ENCODE measurements at regions not wholly inside any gene's neighbourhood (a gene's known extent, or its start where the extent isn't known, plus 50 kb on each side); places are given as distances from the start of the nearest gene placed in this dataset.

DNA sequence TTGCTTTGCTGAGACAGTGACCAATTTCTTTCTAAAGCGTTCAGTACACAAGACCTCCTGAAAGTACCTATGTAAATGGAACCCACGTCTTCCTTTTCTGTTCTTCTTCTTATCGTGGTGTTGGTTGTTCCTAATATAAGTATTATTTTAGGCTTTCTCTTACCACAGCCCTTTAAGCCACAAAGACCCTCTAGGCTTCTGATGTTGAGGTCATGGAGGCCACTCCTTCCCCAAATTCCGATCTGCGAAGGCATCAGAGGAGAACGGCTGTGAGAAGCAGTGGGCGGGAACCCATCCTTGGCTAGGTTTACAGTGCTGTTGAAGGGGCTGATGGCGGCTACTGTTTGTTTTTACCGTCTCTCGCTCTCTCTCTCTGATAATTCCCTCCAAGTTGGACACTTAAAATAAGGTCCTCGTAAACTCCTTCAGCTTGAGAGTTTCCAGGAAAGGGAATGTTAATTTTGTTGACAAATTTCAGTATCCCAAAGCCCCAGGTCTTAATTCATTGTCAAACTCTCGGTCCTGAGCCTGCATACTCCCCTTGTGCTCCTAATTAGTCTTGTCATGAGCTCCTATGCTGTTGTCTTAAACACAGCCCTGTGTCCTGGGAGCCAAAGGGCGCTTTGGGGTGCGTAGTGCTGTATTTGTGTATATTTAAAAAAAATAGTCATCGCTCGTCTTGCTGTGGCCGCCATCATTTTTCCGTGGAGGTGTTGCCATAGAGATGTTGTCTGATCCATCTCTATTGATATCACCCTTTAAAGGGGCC, 178.8 kb downstream of the OPA1 start:
- DNase-seq, result no peak
- TF ChIP-seq, protein P1, sequence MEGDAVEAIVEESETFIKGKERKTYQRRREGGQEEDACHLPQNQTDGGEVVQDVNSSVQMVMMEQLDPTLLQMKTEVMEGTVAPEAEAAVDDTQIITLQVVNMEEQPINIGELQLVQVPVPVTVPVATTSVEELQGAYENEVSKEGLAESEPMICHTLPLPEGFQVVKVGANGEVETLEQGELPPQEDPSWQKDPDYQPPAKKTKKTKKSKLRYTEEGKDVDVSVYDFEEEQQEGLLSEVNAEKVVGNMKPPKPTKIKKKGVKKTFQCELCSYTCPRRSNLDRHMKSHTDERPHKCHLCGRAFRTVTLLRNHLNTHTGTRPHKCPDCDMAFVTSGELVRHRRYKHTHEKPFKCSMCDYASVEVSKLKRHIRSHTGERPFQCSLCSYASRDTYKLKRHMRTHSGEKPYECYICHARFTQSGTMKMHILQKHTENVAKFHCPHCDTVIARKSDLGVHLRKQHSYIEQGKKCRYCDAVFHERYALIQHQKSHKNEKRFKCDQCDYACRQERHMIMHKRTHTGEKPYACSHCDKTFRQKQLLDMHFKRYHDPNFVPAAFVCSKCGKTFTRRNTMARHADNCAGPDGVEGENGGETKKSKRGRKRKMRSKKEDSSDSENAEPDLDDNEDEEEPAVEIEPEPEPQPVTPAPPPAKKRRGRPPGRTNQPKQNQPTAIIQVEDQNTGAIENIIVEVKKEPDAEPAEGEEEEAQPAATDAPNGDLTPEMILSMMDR (IDR thresholded peaks at IDR 0.05), result no peak
- no peak for TF ChIP-seq POLR2A (IDR thresholded peaks at IDR 0.05)
- H3K27me3 ChIP-seq, result no peaks in the 10 kb centered on the region
- H3K36me3 ChIP-seq (ENCODE audit: low read depth, missing control alignments), result no peaks in the 10 kb centered on the region
- no peak overlapping the region for H3K27ac ChIP-seq
- H3K4me3 ChIP-seq, result peak overlapping the region in 1 of 2 donors; percentile 3
- 54 to 74% methylated on average over 18 of the region's 18 CpGs for WGBS, 2 donors
- no peaks in the 10 kb centered on the region for H3K9me3 ChIP-seq
- no peaks in the 10 kb centered on the region for H3K4me1 ChIP-seq
- intact Hi-C loops (cut with DNase I; ENCODE audit: low total_unique reads), result no loop called here

DNA sequence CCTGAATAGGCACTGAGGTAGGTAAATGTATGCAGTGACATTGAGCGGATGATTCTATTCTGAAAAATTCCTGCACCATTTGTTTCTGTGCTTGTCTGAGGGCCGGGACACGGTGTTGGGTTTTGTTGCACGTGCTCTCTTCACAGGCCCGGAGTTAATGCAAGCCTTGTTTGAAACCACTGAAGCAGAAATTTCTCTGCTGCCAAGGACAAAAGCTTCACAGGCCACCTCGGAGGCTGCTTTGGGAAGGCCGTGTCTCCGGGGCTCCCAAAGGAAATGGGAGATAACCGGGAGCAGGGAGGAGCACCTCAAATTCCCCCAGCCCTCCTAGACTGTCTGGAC, 179.4 kb downstream of the OPA1 start:
- TF ChIP-seq POLR2A (IDR thresholded peaks at IDR 0.05), result no peak
- TF ChIP-seq, protein P1 (IDR thresholded peaks at IDR 0.05), result no peak
- 29 to 32% methylated on average over 9 of the region's 9 CpGs for WGBS, 2 donors
- H3K4me1 ChIP-seq, result no peaks in the 10 kb centered on the region
- H3K27me3 ChIP-seq, result no peaks in the 10 kb centered on the region
- no peaks in the 10 kb centered on the region for H3K36me3 ChIP-seq (ENCODE audit: low read depth, missing control alignments)
- no peak overlapping the region for H3K27ac ChIP-seq
- H3K9me3 ChIP-seq, result no peaks in the 10 kb centered on the region
- no peak overlapping the region for H3K4me3 ChIP-seq
- intact Hi-C loops (cut with DNase I; ENCODE audit: low total_unique reads), result no loop called here
- DNase-seq, result no peak

DNA sequence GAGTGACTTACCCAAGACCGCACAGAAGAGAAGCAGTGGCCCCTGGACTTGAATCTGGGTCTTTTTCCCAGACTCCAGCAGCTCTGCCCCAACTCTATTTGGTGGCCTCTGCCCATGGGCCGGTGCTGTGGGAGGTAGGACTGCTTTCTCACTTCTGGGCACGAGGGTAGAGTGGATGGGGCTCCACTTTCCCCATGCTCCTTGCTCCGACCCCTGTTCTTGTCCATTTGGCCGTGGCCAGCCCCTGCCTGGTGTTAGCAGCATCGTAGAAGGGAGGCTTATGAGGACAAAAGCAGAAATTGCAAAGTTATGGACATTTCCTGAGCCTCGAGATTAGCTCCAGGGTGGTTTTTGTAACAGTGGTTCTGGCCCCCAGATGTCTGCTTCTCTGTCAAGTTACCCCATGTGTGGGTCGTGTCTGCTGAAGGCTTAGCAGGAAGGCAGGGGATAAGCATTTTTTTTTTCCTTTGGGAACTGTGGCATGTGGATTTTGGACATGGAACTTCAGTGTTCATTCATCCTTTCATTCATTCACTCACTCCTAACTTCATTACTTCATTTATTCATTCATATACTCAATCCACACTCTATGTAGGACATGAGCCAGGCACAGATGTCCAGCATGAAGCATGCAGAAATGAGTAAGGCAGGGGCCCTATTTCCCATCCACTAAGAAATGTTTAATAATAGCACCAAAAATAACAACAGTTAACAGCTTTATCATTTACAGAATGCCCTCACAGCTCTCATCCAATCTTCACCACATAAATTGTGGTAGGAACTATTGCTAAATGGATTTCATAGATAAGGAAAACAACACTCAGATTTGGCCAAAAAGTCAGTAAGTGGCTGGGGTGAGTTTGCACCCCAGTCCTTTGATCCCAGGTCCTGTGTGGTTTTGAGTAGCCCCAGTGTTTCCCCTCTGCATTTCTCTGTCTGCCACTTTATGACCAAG, 180.5 kb downstream of the OPA1 start:
- Histone ChIP-seq H3K4me3 (no peak overlapping the region), H3K4me1 (no peaks in the 10 kb centered on the region), H3K9me3 (no peaks in the 10 kb centered on the region), H3K27me3 (no peaks in the 10 kb centered on the region), H3K36me3 (ENCODE audit: low read depth, missing control alignments) (no peaks in the 10 kb centered on the region), H3K27ac (no peak overlapping the region)
- DNase-seq, result no peak
- 84 to 88% methylated on average over 8 of the region's 8 CpGs for WGBS, 2 donors
- TF ChIP-seq POLR2A (IDR thresholded peaks at IDR 0.05), result no peak
- TF ChIP-seq, protein P1 (IDR thresholded peaks at IDR 0.05), result no peak
- intact Hi-C loops (cut with DNase I; ENCODE audit: low total_unique reads), result no loop called here

DNA sequence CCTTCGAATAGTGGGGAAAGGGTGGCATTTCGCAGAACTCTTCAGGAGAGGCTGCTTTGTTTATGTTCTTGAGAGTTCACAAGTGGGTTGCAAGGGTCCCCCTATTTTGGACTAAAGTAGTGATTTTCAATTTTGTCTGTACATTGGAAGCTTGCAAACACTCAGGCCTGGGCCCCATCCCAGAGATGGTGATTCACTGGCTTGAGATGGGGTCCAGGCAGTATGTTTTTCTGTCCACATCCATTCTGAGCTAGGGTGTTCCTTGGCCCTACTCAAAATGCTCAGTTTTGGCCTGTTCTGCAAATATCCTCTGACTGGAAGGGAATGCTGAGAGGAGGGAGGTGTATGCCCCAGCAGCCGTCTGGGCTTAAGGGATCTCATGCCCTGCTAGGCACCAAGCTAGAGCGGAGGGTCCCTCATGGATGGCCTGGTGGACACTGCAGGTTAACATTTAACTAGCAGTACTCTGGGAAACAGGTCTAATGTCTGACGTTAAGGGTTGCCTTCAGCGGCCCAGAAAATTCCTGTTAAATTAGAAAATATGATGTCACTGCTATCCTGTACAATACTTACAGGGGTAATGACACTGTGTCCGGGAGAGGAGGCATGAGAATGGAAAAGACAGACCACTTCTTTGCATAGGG, 181.4 kb downstream of the OPA1 start:
- no peaks in the 10 kb centered on the region for H3K4me1 ChIP-seq
- no peak for DNase-seq
- no peaks in the 10 kb centered on the region for H3K9me3 ChIP-seq
- intact Hi-C loops (cut with DNase I; ENCODE audit: low total_unique reads), result no loop called here
- TF ChIP-seq, protein P1 (IDR thresholded peaks at IDR 0.05), result no peak
- no peak for TF ChIP-seq POLR2A (IDR thresholded peaks at IDR 0.05)
- H3K27ac ChIP-seq, result no peak overlapping the region
- WGBS, 2 donors, result 96% methylated on average over 7 of the region's 7 CpGs
- no peaks in the 10 kb centered on the region for H3K36me3 ChIP-seq (ENCODE audit: low read depth, missing control alignments)
- H3K27me3 ChIP-seq, result no peaks in the 10 kb centered on the region
- H3K4me3 ChIP-seq, result no peak overlapping the region
